ENCODE measurements at regions not wholly inside any gene's neighbourhood (a gene's known extent, or its start where the extent isn't known, plus 50 kb on each side); places are given as distances from the start of the nearest gene placed in this dataset.
"Not testable (repeated sequence)": the region's sequence is repeated elsewhere in the genome, so short reads cannot be mapped to it uniquely, and the experiment has no call there.

DNA sequence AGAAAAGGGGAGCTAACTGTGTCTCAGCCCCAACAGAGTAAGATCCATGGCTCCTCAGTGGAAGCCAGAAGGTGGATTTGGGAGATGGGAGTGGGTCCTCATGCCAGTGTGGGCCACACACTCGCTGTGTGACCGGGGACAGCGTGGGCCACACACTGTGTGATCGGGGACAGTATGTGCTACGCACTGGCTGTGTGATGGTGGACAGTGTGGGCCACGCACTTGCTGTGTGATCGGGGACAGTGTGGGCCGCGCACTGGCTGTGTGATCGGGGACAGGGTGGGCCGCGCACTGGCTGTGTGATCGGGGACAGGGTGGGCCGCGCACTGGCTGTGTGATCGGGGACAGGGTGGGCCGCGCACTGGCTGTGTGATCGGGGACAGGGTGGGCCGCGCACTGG lies 282.5 kb downstream of the NXPE2 start:
- TF ChIP-seq, protein P1, sequence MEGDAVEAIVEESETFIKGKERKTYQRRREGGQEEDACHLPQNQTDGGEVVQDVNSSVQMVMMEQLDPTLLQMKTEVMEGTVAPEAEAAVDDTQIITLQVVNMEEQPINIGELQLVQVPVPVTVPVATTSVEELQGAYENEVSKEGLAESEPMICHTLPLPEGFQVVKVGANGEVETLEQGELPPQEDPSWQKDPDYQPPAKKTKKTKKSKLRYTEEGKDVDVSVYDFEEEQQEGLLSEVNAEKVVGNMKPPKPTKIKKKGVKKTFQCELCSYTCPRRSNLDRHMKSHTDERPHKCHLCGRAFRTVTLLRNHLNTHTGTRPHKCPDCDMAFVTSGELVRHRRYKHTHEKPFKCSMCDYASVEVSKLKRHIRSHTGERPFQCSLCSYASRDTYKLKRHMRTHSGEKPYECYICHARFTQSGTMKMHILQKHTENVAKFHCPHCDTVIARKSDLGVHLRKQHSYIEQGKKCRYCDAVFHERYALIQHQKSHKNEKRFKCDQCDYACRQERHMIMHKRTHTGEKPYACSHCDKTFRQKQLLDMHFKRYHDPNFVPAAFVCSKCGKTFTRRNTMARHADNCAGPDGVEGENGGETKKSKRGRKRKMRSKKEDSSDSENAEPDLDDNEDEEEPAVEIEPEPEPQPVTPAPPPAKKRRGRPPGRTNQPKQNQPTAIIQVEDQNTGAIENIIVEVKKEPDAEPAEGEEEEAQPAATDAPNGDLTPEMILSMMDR (IDR thresholded peaks at IDR 0.05): not testable (repeated sequence)
- TF ChIP-seq POLR2A (IDR thresholded peaks at IDR 0.05): not testable (repeated sequence)

Measured in Peyer's patch (tissue), 4 donors.